Lower leg skin (tissue), 3 donors: ENCODE measurements at regions not wholly inside any gene's neighbourhood (a gene's known extent, or its start where the extent isn't known, plus 50 kb on each side); places are given as distances from the start of the nearest gene placed in this dataset.

Experiments
- CTCF ChIP-seq, 3 donors: fragments of 450-650 bp; IDR thresholded peaks; one replicate each; pipeline ENCODE4 v1.5.1; 2016; ENCODE audit warnings: antibody characterized with exemption in 3 of 3, mild to moderate bottlenecking in 3 of 3, moderate library complexity in 2 of 3
- POLR2A ChIP-seq, 2 donors: fragments of 450-650 bp; IDR thresholded peaks; one replicate each; pipeline ENCODE4 v1.6.1; 2016 to 2017; ENCODE audit warnings: antibody characterized with exemption in 2 of 2, mild to moderate bottlenecking in 1 of 2, moderate library complexity in 1 of 2

GRCh38 chr2:46841621-46842020, 74.0 kb downstream of the MCFD2 start:
- TF ChIP-seq CTCF (IDR thresholded peaks at IDR 0.05) (no peak), POLR2A (IDR thresholded peaks at IDR 0.05) (no peak)
